ENCODE measurements at regions not wholly inside any gene's neighbourhood (a gene's known extent, or its start where the extent isn't known, plus 50 kb on each side); places are given as distances from the start of the nearest gene placed in this dataset.
A peak's percentile ranks its signal among the peaks of the same experiment; 100 is the strongest.

GRCh38 chr6:87824958-87825491, 123.0 kb upstream of the AKIRIN2 start:
- H3K27me3 ChIP-seq (ENCODE audit: control insufficient read depth in 2 of 2, insufficient read depth in 2 of 2, low read length in 2 of 2): no peaks in the 10 kb centered on the region
- no peak overlapping the region for H3K9ac ChIP-seq (ENCODE audit: low read depth in 1 of 2, low read length in 2 of 2)
- H3K27ac ChIP-seq (ENCODE audit: low read depth in 2 of 2, low read length in 2 of 2): peak overlapping the region in 1 of 2 donors; percentile 1
- H3K4me3 ChIP-seq (ENCODE audit: low read length in 2 of 2): no peak overlapping the region
- H3K4me1 ChIP-seq (ENCODE audit: control insufficient read depth in 2 of 2, insufficient read depth in 2 of 2, low read length in 2 of 2): no peaks in the 10 kb centered on the region
- no peaks in the 10 kb centered on the region for H3K36me3 ChIP-seq (ENCODE audit: control insufficient read depth in 2 of 2, insufficient read depth in 2 of 2, low read length in 2 of 2)
- H3K9me3 ChIP-seq (ENCODE audit: control insufficient read depth in 2 of 2, low read length in 2 of 2): no peaks in the 10 kb centered on the region

DNA sequence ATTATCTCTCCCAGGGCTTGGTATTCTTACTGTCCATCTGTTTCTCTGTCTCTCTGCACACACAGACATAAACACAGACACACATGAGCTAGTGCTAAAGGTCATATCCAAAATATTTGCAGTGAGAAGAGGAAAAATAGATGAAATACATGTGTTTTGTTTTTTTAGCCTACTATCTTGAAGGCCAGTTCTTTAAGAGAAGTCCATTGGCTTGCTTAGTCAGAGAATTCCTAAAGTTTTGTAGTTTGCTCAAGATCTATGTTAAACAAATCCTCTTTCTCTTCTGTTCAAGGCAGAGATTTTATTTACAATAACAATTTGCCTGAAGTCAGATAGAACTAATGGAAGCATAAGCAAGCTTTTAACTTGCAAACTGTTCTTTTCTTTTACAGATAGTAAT, 120.0 kb upstream of the AKIRIN2 start:
- H3K27ac ChIP-seq (ENCODE audit: low read depth in 2 of 2, low read length in 2 of 2): no peak overlapping the region
- no peaks in the 10 kb centered on the region for H3K36me3 ChIP-seq (ENCODE audit: control insufficient read depth in 2 of 2, insufficient read depth in 2 of 2, low read length in 2 of 2)
- H3K9ac ChIP-seq (ENCODE audit: low read depth in 1 of 2, low read length in 2 of 2): no peak overlapping the region
- H3K4me3 ChIP-seq (ENCODE audit: low read length in 2 of 2): no peak overlapping the region
- no peaks in the 10 kb centered on the region for H3K9me3 ChIP-seq (ENCODE audit: control insufficient read depth in 2 of 2, low read length in 2 of 2)
- no peaks in the 10 kb centered on the region for H3K4me1 ChIP-seq (ENCODE audit: control insufficient read depth in 2 of 2, insufficient read depth in 2 of 2, low read length in 2 of 2)
- H3K27me3 ChIP-seq (ENCODE audit: control insufficient read depth in 2 of 2, insufficient read depth in 2 of 2, low read length in 2 of 2): no peaks in the 10 kb centered on the region

DNA sequence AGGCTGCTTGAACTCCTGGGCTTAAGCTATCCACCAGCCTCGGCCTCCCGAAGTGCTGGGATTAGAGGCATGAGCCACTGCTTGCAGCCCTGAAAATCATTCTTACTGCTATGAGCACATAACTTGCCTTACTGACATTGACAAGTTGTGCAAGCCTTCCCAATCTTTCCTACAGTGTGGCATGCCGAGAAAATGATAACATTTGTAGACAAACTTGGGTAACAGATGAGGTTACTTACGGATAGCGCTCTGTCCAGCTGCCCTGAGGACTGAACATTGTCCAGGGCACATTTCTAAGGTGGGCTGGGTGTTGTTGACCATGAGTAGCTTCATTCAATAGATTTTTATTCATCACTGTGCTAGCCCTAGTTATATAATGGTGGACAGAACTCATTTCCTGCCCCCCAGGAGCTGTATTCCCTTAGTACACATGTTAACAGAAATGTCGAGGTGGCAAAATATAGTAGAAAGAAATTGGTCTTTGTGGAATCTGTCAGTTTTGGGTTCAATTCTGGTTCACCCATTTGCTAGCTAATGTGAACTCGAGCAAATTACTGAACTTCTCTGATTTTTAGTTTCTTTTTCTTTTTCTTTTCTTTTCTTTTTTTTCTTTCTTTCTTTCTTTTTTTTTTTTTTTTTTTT, 118.4 kb upstream of the AKIRIN2 start:
- Histone ChIP-seq H3K4me3 (ENCODE audit: low read length in 2 of 2) (no peak overlapping the region), H3K27me3 (ENCODE audit: control insufficient read depth in 2 of 2, insufficient read depth in 2 of 2, low read length in 2 of 2) (no peaks in the 10 kb centered on the region), H3K27ac (ENCODE audit: low read depth in 2 of 2, low read length in 2 of 2) (no peak overlapping the region), H3K9ac (ENCODE audit: low read depth in 1 of 2, low read length in 2 of 2) (no peak overlapping the region), H3K4me1 (ENCODE audit: control insufficient read depth in 2 of 2, insufficient read depth in 2 of 2, low read length in 2 of 2) (no peaks in the 10 kb centered on the region), H3K9me3 (ENCODE audit: control insufficient read depth in 2 of 2, low read length in 2 of 2) (no peaks in the 10 kb centered on the region), H3K36me3 (ENCODE audit: control insufficient read depth in 2 of 2, insufficient read depth in 2 of 2, low read length in 2 of 2) (no peaks in the 10 kb centered on the region)

GRCh38 chr6:87817183-87817582, 115.2 kb upstream of the AKIRIN2 start:
- Histone ChIP-seq H3K36me3 (ENCODE audit: control insufficient read depth in 2 of 2, insufficient read depth in 2 of 2, low read length in 2 of 2) (no peaks in the 10 kb centered on the region), H3K4me3 (ENCODE audit: low read length in 2 of 2) (no peak overlapping the region), H3K4me1 (ENCODE audit: control insufficient read depth in 2 of 2, insufficient read depth in 2 of 2, low read length in 2 of 2) (no peaks in the 10 kb centered on the region), H3K9me3 (ENCODE audit: control insufficient read depth in 2 of 2, low read length in 2 of 2) (no peaks in the 10 kb centered on the region), H3K9ac (ENCODE audit: low read depth in 1 of 2, low read length in 2 of 2) (no peak overlapping the region), H3K27me3 (ENCODE audit: control insufficient read depth in 2 of 2, insufficient read depth in 2 of 2, low read length in 2 of 2) (peaks cover 0 to 2% of the 10 kb centered on the region in 2 donors), H3K27ac (ENCODE audit: low read depth in 2 of 2, low read length in 2 of 2) (no peak overlapping the region)

DNA sequence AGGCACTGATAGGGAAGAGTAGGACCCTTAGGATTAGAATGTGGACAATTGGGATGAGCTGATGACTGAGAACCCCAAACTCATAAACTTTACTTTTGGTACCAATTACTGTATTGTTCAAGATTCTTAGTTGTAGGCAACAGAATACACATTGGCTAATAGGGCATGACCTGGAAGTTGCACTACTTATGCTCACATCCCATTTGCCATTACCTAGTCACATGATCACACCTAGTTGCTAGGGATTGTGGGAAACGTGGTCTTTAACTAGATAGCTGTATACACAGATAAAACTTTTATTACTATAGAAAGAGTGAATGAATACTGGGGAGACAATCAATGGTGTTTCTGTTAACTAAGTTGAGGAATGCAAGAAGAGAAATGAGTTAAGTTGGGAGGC, 113.4 kb upstream of the AKIRIN2 start:
- H3K4me1 ChIP-seq (ENCODE audit: control insufficient read depth in 2 of 2, insufficient read depth in 2 of 2, low read length in 2 of 2): no peaks in the 10 kb centered on the region
- H3K9ac ChIP-seq (ENCODE audit: low read depth in 1 of 2, low read length in 2 of 2): no peak overlapping the region
- H3K27ac ChIP-seq (ENCODE audit: low read depth in 2 of 2, low read length in 2 of 2): no peak overlapping the region
- peaks cover 0 to 2% of the 10 kb centered on the region in 2 donors for H3K27me3 ChIP-seq (ENCODE audit: control insufficient read depth in 2 of 2, insufficient read depth in 2 of 2, low read length in 2 of 2)
- no peaks in the 10 kb centered on the region for H3K9me3 ChIP-seq (ENCODE audit: control insufficient read depth in 2 of 2, low read length in 2 of 2)
- H3K4me3 ChIP-seq (ENCODE audit: low read length in 2 of 2): no peak overlapping the region
- H3K36me3 ChIP-seq (ENCODE audit: control insufficient read depth in 2 of 2, insufficient read depth in 2 of 2, low read length in 2 of 2): no peaks in the 10 kb centered on the region

DNA sequence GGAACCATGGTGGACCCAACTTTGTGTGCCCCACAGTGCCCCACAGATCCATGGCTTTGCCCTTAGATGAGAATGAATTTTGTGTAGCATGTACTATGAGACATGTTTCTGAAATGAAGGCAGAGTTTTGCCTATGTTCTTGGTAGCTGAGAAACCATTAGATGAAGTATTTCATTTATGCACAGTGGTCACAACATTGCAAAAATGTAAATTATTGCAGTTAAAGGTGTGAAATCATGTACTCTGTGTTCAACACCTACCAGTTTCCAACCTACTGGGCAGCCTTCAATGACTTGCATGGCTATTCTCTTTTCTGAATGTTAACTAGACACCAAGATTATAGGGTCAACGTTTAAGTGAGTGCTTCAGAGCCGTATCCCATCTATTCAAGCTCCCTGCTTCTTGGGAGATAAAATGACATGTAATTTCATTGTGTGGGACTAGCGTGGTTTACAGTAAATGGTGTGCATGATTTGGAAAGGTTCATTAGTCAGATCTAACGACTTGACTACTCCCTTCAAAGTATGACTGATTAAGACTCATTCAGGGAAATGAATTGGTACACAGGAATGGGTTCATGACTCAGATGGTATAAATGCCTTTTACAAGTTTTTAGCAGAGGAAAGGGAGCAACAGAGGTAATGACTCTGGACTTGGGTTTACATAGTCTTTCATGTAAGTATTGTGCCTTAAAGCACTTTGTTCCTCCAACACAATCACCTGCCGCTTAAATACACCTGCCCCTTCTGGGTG, 106.1 kb upstream of the AKIRIN2 start:
- H3K27ac ChIP-seq (ENCODE audit: low read depth in 2 of 2, low read length in 2 of 2): no peak overlapping the region
- H3K36me3 ChIP-seq (ENCODE audit: control insufficient read depth in 2 of 2, insufficient read depth in 2 of 2, low read length in 2 of 2): no peaks in the 10 kb centered on the region
- no peak overlapping the region for H3K9ac ChIP-seq (ENCODE audit: low read depth in 1 of 2, low read length in 2 of 2)
- no peak overlapping the region for H3K4me3 ChIP-seq (ENCODE audit: low read length in 2 of 2)
- no peaks in the 10 kb centered on the region for H3K9me3 ChIP-seq (ENCODE audit: control insufficient read depth in 2 of 2, low read length in 2 of 2)
- H3K27me3 ChIP-seq (ENCODE audit: control insufficient read depth in 2 of 2, insufficient read depth in 2 of 2, low read length in 2 of 2): no peaks in the 10 kb centered on the region
- H3K4me1 ChIP-seq (ENCODE audit: control insufficient read depth in 2 of 2, insufficient read depth in 2 of 2, low read length in 2 of 2): no peaks in the 10 kb centered on the region

- Histone ChIP-seq H3K9me3 (ENCODE audit: control insufficient read depth in 2 of 2, low read length in 2 of 2) (no peaks in the 10 kb centered on the region), H3K27ac (ENCODE audit: low read depth in 2 of 2, low read length in 2 of 2) (no peak overlapping the region), H3K4me1 (ENCODE audit: control insufficient read depth in 2 of 2, insufficient read depth in 2 of 2, low read length in 2 of 2) (no peaks in the 10 kb centered on the region), H3K9ac (ENCODE audit: low read depth in 1 of 2, low read length in 2 of 2) (no peak overlapping the region), H3K4me3 (ENCODE audit: low read length in 2 of 2) (no peak overlapping the region), H3K27me3 (ENCODE audit: control insufficient read depth in 2 of 2, insufficient read depth in 2 of 2, low read length in 2 of 2) (no peaks in the 10 kb centered on the region), H3K36me3 (ENCODE audit: control insufficient read depth in 2 of 2, insufficient read depth in 2 of 2, low read length in 2 of 2) (no peaks in the 10 kb centered on the region)
Measured at GRCh38 chr6:87807475-87807874, 105.4 kb upstream of the AKIRIN2 start.

GRCh38 chr6:87806635-87807034, 104.6 kb upstream of the AKIRIN2 start:
- Histone ChIP-seq H3K4me1 (ENCODE audit: control insufficient read depth in 2 of 2, insufficient read depth in 2 of 2, low read length in 2 of 2) (no peaks in the 10 kb centered on the region), H3K9ac (ENCODE audit: low read depth in 1 of 2, low read length in 2 of 2) (no peak overlapping the region), H3K27ac (ENCODE audit: low read depth in 2 of 2, low read length in 2 of 2) (no peak overlapping the region), H3K36me3 (ENCODE audit: control insufficient read depth in 2 of 2, insufficient read depth in 2 of 2, low read length in 2 of 2) (no peaks in the 10 kb centered on the region), H3K4me3 (ENCODE audit: low read length in 2 of 2) (no peak overlapping the region), H3K9me3 (ENCODE audit: control insufficient read depth in 2 of 2, low read length in 2 of 2) (no peaks in the 10 kb centered on the region), H3K27me3 (ENCODE audit: control insufficient read depth in 2 of 2, insufficient read depth in 2 of 2, low read length in 2 of 2) (no peaks in the 10 kb centered on the region)

- H3K27me3 ChIP-seq (ENCODE audit: control insufficient read depth in 2 of 2, insufficient read depth in 2 of 2, low read length in 2 of 2): no peaks in the 10 kb centered on the region
- no peak overlapping the region for H3K4me3 ChIP-seq (ENCODE audit: low read length in 2 of 2)
- H3K4me1 ChIP-seq (ENCODE audit: control insufficient read depth in 2 of 2, insufficient read depth in 2 of 2, low read length in 2 of 2): no peaks in the 10 kb centered on the region
- H3K27ac ChIP-seq (ENCODE audit: low read depth in 2 of 2, low read length in 2 of 2): no peak overlapping the region
- H3K9me3 ChIP-seq (ENCODE audit: control insufficient read depth in 2 of 2, low read length in 2 of 2): no peaks in the 10 kb centered on the region
- H3K36me3 ChIP-seq (ENCODE audit: control insufficient read depth in 2 of 2, insufficient read depth in 2 of 2, low read length in 2 of 2): no peaks in the 10 kb centered on the region
- H3K9ac ChIP-seq (ENCODE audit: low read depth in 1 of 2, low read length in 2 of 2): no peak overlapping the region
Measured at GRCh38 chr6:87806099-87806498, 104.1 kb upstream of the AKIRIN2 start.

GRCh38 chr6:87803791-87804190, 101.8 kb upstream of the AKIRIN2 start:
- Histone ChIP-seq H3K27ac (ENCODE audit: low read depth in 2 of 2, low read length in 2 of 2) (peak overlapping the region in 1 of 2 donors; percentile 1), H3K9me3 (ENCODE audit: control insufficient read depth in 2 of 2, low read length in 2 of 2) (no peaks in the 10 kb centered on the region), H3K27me3 (ENCODE audit: control insufficient read depth in 2 of 2, insufficient read depth in 2 of 2, low read length in 2 of 2) (no peaks in the 10 kb centered on the region), H3K36me3 (ENCODE audit: control insufficient read depth in 2 of 2, insufficient read depth in 2 of 2, low read length in 2 of 2) (no peaks in the 10 kb centered on the region), H3K9ac (ENCODE audit: low read depth in 1 of 2, low read length in 2 of 2) (no peak overlapping the region), H3K4me1 (ENCODE audit: control insufficient read depth in 2 of 2, insufficient read depth in 2 of 2, low read length in 2 of 2) (no peaks in the 10 kb centered on the region), H3K4me3 (ENCODE audit: low read length in 2 of 2) (no peak overlapping the region)
